ENCODE measurements at regions not wholly inside any gene's neighbourhood (a gene's known extent, or its start where the extent isn't known, plus 50 kb on each side); places are given as distances from the start of the nearest gene placed in this dataset.

GRCh38 chr2:83689402-83689801 lies 769.7 kb downstream of the SUCLG1 start:
- Histone ChIP-seq H3K4me1 (ENCODE audit: control insufficient read depth, insufficient read depth, low read length) (no peaks in the 10 kb centered on the region), H3K4me3 (ENCODE audit: low read depth, low read length) (no peak overlapping the region), H3K9me3 (ENCODE audit: control insufficient read depth, insufficient read depth, low read depth, low read length) (no peaks in the 10 kb centered on the region), H3K27ac (ENCODE audit: extremely low read depth, low read depth, low read length) (no peak overlapping the region), H3K36me3 (ENCODE audit: control insufficient read depth in 2 of 2, insufficient read depth in 1 of 2, low read length in 2 of 2) (no peaks in the 10 kb centered on the region)
- POLR2A ChIA-PET: no interaction called here
- CTCF ChIA-PET: interaction anchor here (0.5 to 0.6 kb wide), 2 partner anchors 50 to 343 kb away, joined by 4 to 7 read pairs; no protein-coding TSS in a partner anchor
- TF ChIP-seq ZNF335 (tag by site-specific recombination; conservative IDR thresholded peaks at IDR 0.05): no peak
- no peak for TF ChIP-seq OVOL3 (tag by site-specific recombination; IDR thresholded peaks at IDR 0.05)
- no peak for TF ChIP-seq ZNF121 (tag by site-specific recombination; IDR thresholded peaks at IDR 0.05)
- no peak for TF ChIP-seq TSHZ1 (tag by site-specific recombination; IDR thresholded peaks at IDR 0.05; ENCODE audit: borderline replicate concordance)
- no peak for TF ChIP-seq ZNF513 (tag by site-specific recombination; IDR thresholded peaks at IDR 0.05)
- no peak for TF ChIP-seq ZXDB (tag by site-specific recombination; IDR thresholded peaks at IDR 0.05)
- TF ChIP-seq ZSCAN30 (tag by site-specific recombination; IDR thresholded peaks at IDR 0.05): no peak
- TF ChIP-seq ZBTB10 (tag by site-specific recombination; IDR thresholded peaks at IDR 0.05): no peak
- no peak for TF ChIP-seq ZNF768 (tag by site-specific recombination; IDR thresholded peaks at IDR 0.05)
- TF ChIP-seq ZNF248 (tag by site-specific recombination; IDR thresholded peaks at IDR 0.05): no peak
- TF ChIP-seq ZNF426 (tag by site-specific recombination; IDR thresholded peaks at IDR 0.05): no peak
- no peak for TF ChIP-seq ZSCAN16 (tag by site-specific recombination; IDR thresholded peaks at IDR 0.05)
- TF ChIP-seq ZBTB20 (tag by site-specific recombination; IDR thresholded peaks at IDR 0.05): no peak
- no peak for TF ChIP-seq ZNF169 (tag by site-specific recombination; IDR thresholded peaks at IDR 0.05)
- TF ChIP-seq ZNF157 (tag by site-specific recombination; IDR thresholded peaks at IDR 0.05): no peak

GRCh38 chr2:83686863-83687262 lies 772.2 kb downstream of the SUCLG1 start:
- no peaks in the 10 kb centered on the region for H3K9me3 ChIP-seq (ENCODE audit: control insufficient read depth, insufficient read depth, low read depth, low read length)
- POLR2A ChIA-PET: no interaction called here
- H3K36me3 ChIP-seq (ENCODE audit: control insufficient read depth in 2 of 2, insufficient read depth in 1 of 2, low read length in 2 of 2): no peaks in the 10 kb centered on the region
- no peak overlapping the region for H3K4me3 ChIP-seq (ENCODE audit: low read depth, low read length)
- CTCF ChIA-PET: no interaction called here
- no peaks in the 10 kb centered on the region for H3K4me1 ChIP-seq (ENCODE audit: control insufficient read depth, insufficient read depth, low read length)
- no peak overlapping the region for H3K27ac ChIP-seq (ENCODE audit: extremely low read depth, low read depth, low read length)
- TF ChIP-seq MZF1 (tag by site-specific recombination; IDR thresholded peaks at IDR 0.05; ENCODE audit: borderline replicate concordance) (no peak), OSR2 (tag by site-specific recombination; IDR thresholded peaks at IDR 0.05) (no peak), BCL6B (tag by site-specific recombination; IDR thresholded peaks at IDR 0.05) (no peak), KLF1 (tag by site-specific recombination; IDR thresholded peaks at IDR 0.05) (no peak), ZNF518A (tag by site-specific recombination; conservative IDR thresholded peaks at IDR 0.05; ENCODE audit: low read depth) (no peak)

Data from HEK293 (cell line).